Renal cortical epithelial cell (primary cell): ENCODE measurements at regions not wholly inside any gene's neighbourhood (a gene's known extent, or its start where the extent isn't known, plus 50 kb on each side); places are given as distances from the start of the nearest gene placed in this dataset.
A peak's percentile ranks its signal among the peaks of the same experiment; 100 is the strongest.
"Not testable (repeated sequence)": the region's sequence is repeated elsewhere in the genome, so short reads cannot be mapped to it uniquely, and the experiment has no call there.

Experiments used
- DNase-seq: peaks from one replicate; pipeline ENCODE4 v3.0.0-alpha.2; 2011; ENCODE audit warnings: low read depth

GRCh38 chr16:65386672-65387071 lies 264.8 kb upstream of the CDH11 start:
- DNase-seq, result no peak

GRCh38 chr16:65384441-65384840 lies 262.6 kb upstream of the CDH11 start:
- DNase-seq, result no peak

GRCh38 chr16:65377195-65377594 lies 255.3 kb upstream of the CDH11 start:
- DNase-seq, result no peak

GRCh38 chr16:65376601-65377000 lies 254.7 kb upstream of the CDH11 start:
- DNase-seq, result no peak

GRCh38 chr16:65375651-65376050 lies 253.8 kb upstream of the CDH11 start:
- DNase-seq, result no peak

GRCh38 chr16:65373097-65373496 lies 251.2 kb upstream of the CDH11 start:
- DNase-seq, result no peak

- DNase-seq, result no peak
Measured at GRCh38 chr16:65372171-65372570, 250.3 kb upstream of the CDH11 start.

GRCh38 chr16:65365732-65366715 lies 244.2 kb upstream of the CDH11 start:
- no peak for DNase-seq

GRCh38 chr16:65356721-65357120 lies 234.9 kb upstream of the CDH11 start:
- DNase-seq, result not testable (repeated sequence)

- DNase-seq, result no peak
Measured at GRCh38 chr16:65355706-65356105, 233.8 kb upstream of the CDH11 start.

GRCh38 chr16:65353183-65353582 lies 231.3 kb upstream of the CDH11 start:
- no peak for DNase-seq

- DNase-seq, result no peak
Measured at GRCh38 chr16:65349626-65350025, 227.8 kb upstream of the CDH11 start.

GRCh38 chr16:65343556-65343955 lies 221.7 kb upstream of the CDH11 start:
- DNase-seq, result no peak

GRCh38 chr16:65342231-65342866 lies 220.5 kb upstream of the CDH11 start:
- DNase-seq, result no peak

- DNase-seq, result no peak
Measured at GRCh38 chr16:65339062-65339461, 217.2 kb upstream of the CDH11 start.

- DNase-seq, result peak; percentile 4
Measured at GRCh38 chr16:65336160-65336559, 214.3 kb upstream of the CDH11 start.

- no peak for DNase-seq
Measured at GRCh38 chr16:65334081-65334480, 212.2 kb upstream of the CDH11 start.

- no peak for DNase-seq
Measured at GRCh38 chr16:65333283-65333682, 211.4 kb upstream of the CDH11 start.

GRCh38 chr16:65327346-65327745 lies 205.5 kb upstream of the CDH11 start:
- no peak for DNase-seq

GRCh38 chr16:65323655-65324237 lies 201.9 kb upstream of the CDH11 start:
- DNase-seq, result no peak

- DNase-seq, result no peak
Measured at GRCh38 chr16:65319621-65320231, 197.9 kb upstream of the CDH11 start.

- DNase-seq, result no peak
Measured at GRCh38 chr16:65318590-65319257, 196.9 kb upstream of the CDH11 start.
